ENCODE measurements at regions not wholly inside any gene's neighbourhood (a gene's known extent, or its start where the extent isn't known, plus 50 kb on each side); places are given as distances from the start of the nearest gene placed in this dataset.

DNA sequence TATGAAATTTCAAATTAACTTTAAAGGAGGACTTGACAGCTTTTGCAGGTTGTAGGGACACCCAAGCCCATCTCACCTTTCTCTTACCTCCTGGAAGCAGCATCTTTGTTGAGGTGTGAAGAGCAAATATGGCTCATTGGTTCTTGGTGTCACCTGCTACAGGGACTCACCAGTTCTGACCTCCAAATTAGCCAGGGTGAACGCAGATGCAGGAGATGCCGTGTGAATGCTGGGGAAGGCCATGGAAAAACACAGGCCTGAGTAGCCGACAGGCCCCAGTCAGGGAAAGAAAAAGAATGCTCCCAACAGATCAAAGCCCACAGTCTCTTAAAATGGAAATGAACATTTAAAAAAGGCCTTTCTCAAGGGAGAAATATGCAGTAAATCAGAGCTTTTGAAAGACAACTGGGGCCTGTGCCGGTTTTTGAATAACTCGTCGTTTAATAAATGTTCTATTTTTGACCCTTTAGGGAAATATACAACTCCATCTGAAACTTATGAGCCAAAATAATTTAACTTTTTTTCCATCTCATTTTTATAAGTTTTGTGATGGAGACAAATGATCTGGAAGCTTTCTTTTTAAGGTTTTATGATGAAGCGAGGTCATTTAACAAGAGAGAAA is 167.5 kb downstream of the CD83 start:
- Histone ChIP-seq H3K4me2 (ENCODE audit: low read length) (no peak overlapping the region), H3K4me1 (ENCODE audit: insufficient read depth, low read length) (peaks cover 15% of the 10 kb centered on the region), H3K36me3 (ENCODE audit: insufficient read depth, low read length) (no peaks in the 10 kb centered on the region), H3K4me3 (ENCODE audit: insufficient read depth, low read depth, low read length) (no peak overlapping the region), H3K79me2 (ENCODE audit: insufficient read depth, low read length) (no peaks in the 10 kb centered on the region), H2AFZ (ENCODE audit: low read depth, low read length) (no peak overlapping the region), H4K20me1 (ENCODE audit: insufficient read depth, low read length) (no peaks in the 10 kb centered on the region), H3K9ac (ENCODE audit: low read length) (no peak overlapping the region), H3K27ac (ENCODE audit: low read depth, low read length) (no peak overlapping the region), H3K9me3 (ENCODE audit: insufficient read depth, low read depth, low read length) (no peaks in the 10 kb centered on the region), H3K27me3 (ENCODE audit: insufficient read depth, low read length) (no peaks in the 10 kb centered on the region)
- FAIRE-seq (peak; percentile 32), DNase-seq (ENCODE audit: low read depth) (no peak)
- TF ChIP-seq, protein P1, sequence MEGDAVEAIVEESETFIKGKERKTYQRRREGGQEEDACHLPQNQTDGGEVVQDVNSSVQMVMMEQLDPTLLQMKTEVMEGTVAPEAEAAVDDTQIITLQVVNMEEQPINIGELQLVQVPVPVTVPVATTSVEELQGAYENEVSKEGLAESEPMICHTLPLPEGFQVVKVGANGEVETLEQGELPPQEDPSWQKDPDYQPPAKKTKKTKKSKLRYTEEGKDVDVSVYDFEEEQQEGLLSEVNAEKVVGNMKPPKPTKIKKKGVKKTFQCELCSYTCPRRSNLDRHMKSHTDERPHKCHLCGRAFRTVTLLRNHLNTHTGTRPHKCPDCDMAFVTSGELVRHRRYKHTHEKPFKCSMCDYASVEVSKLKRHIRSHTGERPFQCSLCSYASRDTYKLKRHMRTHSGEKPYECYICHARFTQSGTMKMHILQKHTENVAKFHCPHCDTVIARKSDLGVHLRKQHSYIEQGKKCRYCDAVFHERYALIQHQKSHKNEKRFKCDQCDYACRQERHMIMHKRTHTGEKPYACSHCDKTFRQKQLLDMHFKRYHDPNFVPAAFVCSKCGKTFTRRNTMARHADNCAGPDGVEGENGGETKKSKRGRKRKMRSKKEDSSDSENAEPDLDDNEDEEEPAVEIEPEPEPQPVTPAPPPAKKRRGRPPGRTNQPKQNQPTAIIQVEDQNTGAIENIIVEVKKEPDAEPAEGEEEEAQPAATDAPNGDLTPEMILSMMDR (IDR thresholded peaks at IDR 0.05; ENCODE audit: insufficient read depth, low read depth, low read length), result no peak
- no peak for TF ChIP-seq EZH2 (IDR thresholded peaks at IDR 0.05; ENCODE audit: insufficient read depth, low read length)
- Mint-ChIP-seq H3K27me3 (ENCODE audit: low read depth, unreplicated experiment) (peaks cover 18% of the 10 kb centered on the region), H3K4me1 (ENCODE audit: low read depth, unreplicated experiment) (peaks cover 14% of the 10 kb centered on the region), H3K4me3 (ENCODE audit: unreplicated experiment) (no peak overlapping the region), H3K27ac (ENCODE audit: unreplicated experiment) (no peak overlapping the region), H3K9me3 (ENCODE audit: unreplicated experiment) (peaks cover 9% of the 10 kb centered on the region), H3K36me3 (ENCODE audit: low read depth, unreplicated experiment) (no peaks in the 10 kb centered on the region)

DNA sequence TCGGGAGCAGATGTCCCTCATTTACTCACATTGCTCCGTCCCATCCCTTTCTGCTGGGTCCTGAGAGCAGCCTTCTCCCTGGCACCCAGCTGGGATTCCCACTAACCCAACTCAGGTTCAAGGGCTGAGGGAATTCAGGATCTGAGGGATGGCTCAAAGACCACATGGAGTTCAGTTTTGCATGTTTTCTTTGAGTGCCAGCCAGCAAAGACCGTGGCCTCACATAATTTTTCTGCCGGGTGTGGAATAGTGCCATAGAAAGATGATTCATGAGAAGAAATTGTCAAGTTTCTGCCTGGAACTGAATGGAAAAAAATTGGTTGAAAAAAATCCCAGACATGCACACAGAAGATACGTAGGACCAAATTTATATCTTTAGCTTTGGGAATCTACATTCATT is 168.6 kb downstream of the CD83 start:
- Histone ChIP-seq H3K9me3 (ENCODE audit: insufficient read depth, low read depth, low read length) (no peaks in the 10 kb centered on the region), H3K27ac (ENCODE audit: low read depth, low read length) (peak overlapping the region; percentile 45), H3K79me2 (ENCODE audit: insufficient read depth, low read length) (no peaks in the 10 kb centered on the region), H3K4me2 (ENCODE audit: low read length) (peak overlapping the region; percentile 60), H3K9ac (ENCODE audit: low read length) (no peak overlapping the region), H3K4me3 (ENCODE audit: insufficient read depth, low read depth, low read length) (no peak overlapping the region), H4K20me1 (ENCODE audit: insufficient read depth, low read length) (no peaks in the 10 kb centered on the region), H3K4me1 (ENCODE audit: insufficient read depth, low read length) (peaks cover 15% of the 10 kb centered on the region), H2AFZ (ENCODE audit: low read depth, low read length) (no peak overlapping the region), H3K27me3 (ENCODE audit: insufficient read depth, low read length) (no peaks in the 10 kb centered on the region), H3K36me3 (ENCODE audit: insufficient read depth, low read length) (no peaks in the 10 kb centered on the region)
- Mint-ChIP-seq H3K9me3 (ENCODE audit: unreplicated experiment) (peaks cover 3% of the 10 kb centered on the region), H3K27me3 (ENCODE audit: low read depth, unreplicated experiment) (peaks cover 20% of the 10 kb centered on the region), H3K4me3 (ENCODE audit: unreplicated experiment) (no peak overlapping the region), H3K36me3 (ENCODE audit: low read depth, unreplicated experiment) (no peaks in the 10 kb centered on the region), H3K4me1 (ENCODE audit: low read depth, unreplicated experiment) (peaks cover 14% of the 10 kb centered on the region), H3K27ac (ENCODE audit: unreplicated experiment) (no peak overlapping the region)
- DNase-seq (ENCODE audit: low read depth) (peak; percentile 90), FAIRE-seq (peak; percentile 76)
- no peak for TF ChIP-seq EZH2 (IDR thresholded peaks at IDR 0.05; ENCODE audit: insufficient read depth, low read length)
- TF ChIP-seq, protein P1 (IDR thresholded peaks at IDR 0.05; ENCODE audit: insufficient read depth, low read depth, low read length), result no peak

DNA sequence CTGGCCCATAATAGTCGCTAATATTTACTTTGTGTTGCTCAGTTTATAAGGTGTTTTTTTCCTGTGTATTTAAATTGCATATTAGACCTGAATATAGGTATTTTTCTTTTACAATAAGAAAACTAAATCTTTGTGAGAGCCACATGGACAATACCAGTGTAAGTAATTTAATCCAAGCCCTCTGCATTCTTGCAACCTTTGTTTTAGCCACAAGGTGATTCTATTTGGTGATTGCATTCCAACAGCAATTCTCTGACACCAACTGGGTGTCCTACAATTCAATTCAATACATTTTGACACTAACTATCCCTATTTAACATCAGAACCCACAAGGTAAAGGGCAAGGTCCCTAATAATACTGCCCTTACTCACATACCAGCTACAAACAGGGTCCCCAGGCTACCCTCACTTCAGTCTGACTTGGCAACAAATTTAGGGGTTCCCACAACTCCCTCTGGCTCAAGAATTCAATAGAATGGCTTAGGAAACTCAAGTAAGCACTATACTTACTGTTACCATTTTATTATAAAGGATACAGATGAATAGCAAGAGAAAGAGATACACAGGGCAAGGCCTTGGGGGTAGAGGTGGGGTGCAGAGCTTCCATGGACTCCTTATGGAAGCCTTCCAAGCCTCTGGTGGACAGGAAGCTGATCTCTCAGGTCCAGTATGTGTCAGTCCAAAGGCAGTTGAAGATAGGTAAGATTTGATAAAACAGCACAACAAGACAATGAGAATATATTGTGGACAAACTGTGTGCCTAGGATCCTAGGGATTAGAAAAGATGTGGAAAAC is 169.3 kb downstream of the CD83 start:
- no peak for DNase-seq (ENCODE audit: low read depth)
- FAIRE-seq, result peak; percentile 93
- TF ChIP-seq EZH2 (IDR thresholded peaks at IDR 0.05; ENCODE audit: insufficient read depth, low read length), result no peak
- TF ChIP-seq, protein P1 (IDR thresholded peaks at IDR 0.05; ENCODE audit: insufficient read depth, low read depth, low read length), result no peak
- no peak overlapping the region for H3K27ac Mint-ChIP-seq (ENCODE audit: unreplicated experiment)
- no peaks in the 10 kb centered on the region for H3K36me3 Mint-ChIP-seq (ENCODE audit: low read depth, unreplicated experiment)
- peaks cover 14% of the 10 kb centered on the region for H3K4me1 Mint-ChIP-seq (ENCODE audit: low read depth, unreplicated experiment)
- Histone ChIP-seq H3K27ac (ENCODE audit: low read depth, low read length) (peak overlapping the region; percentile 45), H3K4me2 (ENCODE audit: low read length) (peak overlapping the region; percentile 60), H3K9me3 (ENCODE audit: insufficient read depth, low read depth, low read length) (no peaks in the 10 kb centered on the region), H2AFZ (ENCODE audit: low read depth, low read length) (no peak overlapping the region), H3K4me3 (ENCODE audit: insufficient read depth, low read depth, low read length) (no peak overlapping the region), H3K9ac (ENCODE audit: low read length) (no peak overlapping the region), H3K27me3 (ENCODE audit: insufficient read depth, low read length) (no peaks in the 10 kb centered on the region), H3K79me2 (ENCODE audit: insufficient read depth, low read length) (no peaks in the 10 kb centered on the region), H3K4me1 (ENCODE audit: insufficient read depth, low read length) (peaks cover 15% of the 10 kb centered on the region), H3K36me3 (ENCODE audit: insufficient read depth, low read length) (no peaks in the 10 kb centered on the region), H4K20me1 (ENCODE audit: insufficient read depth, low read length) (no peaks in the 10 kb centered on the region)
- H3K27me3 Mint-ChIP-seq (ENCODE audit: low read depth, unreplicated experiment), result peaks cover 15% of the 10 kb centered on the region
- no peaks in the 10 kb centered on the region for H3K9me3 Mint-ChIP-seq (ENCODE audit: unreplicated experiment)
- H3K4me3 Mint-ChIP-seq (ENCODE audit: unreplicated experiment), result no peak overlapping the region
